ENCODE measurements at regions not wholly inside any gene's neighbourhood (a gene's known extent, or its start where the extent isn't known, plus 50 kb on each side); places are given as distances from the start of the nearest gene placed in this dataset.

DNA sequence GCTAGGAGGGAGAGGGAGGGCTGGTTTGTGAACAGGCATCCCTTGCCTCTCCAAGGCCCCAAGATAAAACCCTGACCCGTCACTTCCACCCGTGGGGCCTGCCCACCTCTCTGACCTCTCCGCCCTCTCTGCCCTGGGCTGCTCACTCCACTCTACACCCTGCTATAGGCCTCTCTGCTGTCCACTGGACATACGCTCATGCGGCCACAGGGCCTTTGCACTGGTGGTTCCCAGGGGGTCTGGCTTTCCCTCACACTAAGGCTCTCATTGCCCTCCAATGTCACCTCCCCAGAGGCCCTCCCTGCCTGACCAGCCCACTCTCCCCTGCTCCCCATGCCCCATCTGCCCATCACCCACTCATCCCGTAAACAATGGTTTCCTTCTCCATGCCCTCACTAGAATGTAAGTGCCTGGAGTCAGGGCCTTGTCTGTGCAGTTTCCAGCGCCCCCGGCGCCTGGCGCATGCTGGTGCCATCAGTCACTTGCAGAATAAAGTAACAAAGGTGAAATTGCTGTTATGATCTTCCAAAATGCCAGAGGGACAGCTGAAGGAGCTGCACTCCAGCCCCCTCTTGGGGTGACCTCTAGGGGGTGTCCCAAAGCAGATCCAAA, 73.6 kb downstream of the RFLNA start:
- H3K27ac ChIP-seq: peak overlapping the region; percentile 83 to 87
- TF ChIP-seq, protein P1, sequence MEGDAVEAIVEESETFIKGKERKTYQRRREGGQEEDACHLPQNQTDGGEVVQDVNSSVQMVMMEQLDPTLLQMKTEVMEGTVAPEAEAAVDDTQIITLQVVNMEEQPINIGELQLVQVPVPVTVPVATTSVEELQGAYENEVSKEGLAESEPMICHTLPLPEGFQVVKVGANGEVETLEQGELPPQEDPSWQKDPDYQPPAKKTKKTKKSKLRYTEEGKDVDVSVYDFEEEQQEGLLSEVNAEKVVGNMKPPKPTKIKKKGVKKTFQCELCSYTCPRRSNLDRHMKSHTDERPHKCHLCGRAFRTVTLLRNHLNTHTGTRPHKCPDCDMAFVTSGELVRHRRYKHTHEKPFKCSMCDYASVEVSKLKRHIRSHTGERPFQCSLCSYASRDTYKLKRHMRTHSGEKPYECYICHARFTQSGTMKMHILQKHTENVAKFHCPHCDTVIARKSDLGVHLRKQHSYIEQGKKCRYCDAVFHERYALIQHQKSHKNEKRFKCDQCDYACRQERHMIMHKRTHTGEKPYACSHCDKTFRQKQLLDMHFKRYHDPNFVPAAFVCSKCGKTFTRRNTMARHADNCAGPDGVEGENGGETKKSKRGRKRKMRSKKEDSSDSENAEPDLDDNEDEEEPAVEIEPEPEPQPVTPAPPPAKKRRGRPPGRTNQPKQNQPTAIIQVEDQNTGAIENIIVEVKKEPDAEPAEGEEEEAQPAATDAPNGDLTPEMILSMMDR (IDR thresholded peaks at IDR 0.05): no peak
- peaks cover 39 to 41% of the 10 kb centered on the region in 2 donors for H3K36me3 ChIP-seq
- no peak overlapping the region for H3K4me3 ChIP-seq
- H3K9me3 ChIP-seq: no peaks in the 10 kb centered on the region
- H3K4me1 ChIP-seq: peaks cover 26 to 34% of the 10 kb centered on the region in 2 donors
- H3K27me3 ChIP-seq: no peaks in the 10 kb centered on the region
- intact Hi-C loops (cut with DNase I): loop anchor here (1.0 to 5.0 kb wide), 6 partner anchors 12 to 539 kb away; partner anchors contain the start of gene NCOR2
- DNase-seq (ENCODE audit: low spot score in 2 of 2): no peak

DNA sequence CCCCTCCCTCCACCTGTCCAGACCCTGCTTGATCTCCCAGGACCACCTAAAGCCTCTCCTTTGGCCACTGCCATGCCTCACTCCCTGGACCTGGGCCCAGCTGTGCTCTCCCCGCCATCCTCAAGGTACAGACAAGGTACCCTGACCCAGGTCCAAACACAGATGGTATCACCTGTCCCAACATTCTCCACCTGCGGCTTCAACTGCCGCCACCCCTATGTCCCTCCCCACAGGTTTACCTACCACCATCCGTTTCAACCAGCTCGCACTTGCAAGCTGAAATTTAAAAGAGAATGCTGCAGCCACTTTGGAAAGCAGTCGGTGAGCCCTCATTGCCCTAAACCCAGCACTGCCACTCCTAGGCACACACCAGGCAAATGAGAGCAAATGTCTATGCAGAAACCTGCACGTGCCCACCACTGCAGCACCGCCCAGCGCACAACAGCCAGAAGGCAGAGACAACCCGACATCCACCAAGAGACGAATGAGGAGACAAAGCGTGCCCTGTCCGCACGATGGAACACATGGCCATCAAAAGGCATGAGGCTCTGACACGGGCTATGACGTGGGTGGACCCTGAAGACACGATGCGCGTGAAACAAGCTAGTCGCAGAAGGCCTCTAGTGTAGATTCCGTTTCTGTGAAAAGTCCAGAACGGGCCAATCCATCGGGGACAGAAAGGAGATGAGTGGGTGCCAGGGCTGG, 71.0 kb downstream of the RFLNA start:
- Histone ChIP-seq H3K27ac (no peak overlapping the region), H3K4me1 (peaks cover 26 to 34% of the 10 kb centered on the region in 2 donors), H3K4me3 (no peak overlapping the region), H3K27me3 (no peaks in the 10 kb centered on the region), H3K36me3 (peaks cover 33 to 42% of the 10 kb centered on the region in 2 donors), H3K9me3 (no peaks in the 10 kb centered on the region)
- TF ChIP-seq, protein P1 (IDR thresholded peaks at IDR 0.05): no peak
- no peak for DNase-seq (ENCODE audit: low spot score in 2 of 2)
- intact Hi-C loops (cut with DNase I): loop anchor here (5.0 kb wide), 3 partner anchors 156 to 541 kb away; partner anchors contain the start of gene NCOR2
